ENCODE measurements at regions not wholly inside any gene's neighbourhood (a gene's known extent, or its start where the extent isn't known, plus 50 kb on each side); places are given as distances from the start of the nearest gene placed in this dataset.
A peak's percentile ranks its signal among the peaks of the same experiment; 100 is the strongest.

DNA sequence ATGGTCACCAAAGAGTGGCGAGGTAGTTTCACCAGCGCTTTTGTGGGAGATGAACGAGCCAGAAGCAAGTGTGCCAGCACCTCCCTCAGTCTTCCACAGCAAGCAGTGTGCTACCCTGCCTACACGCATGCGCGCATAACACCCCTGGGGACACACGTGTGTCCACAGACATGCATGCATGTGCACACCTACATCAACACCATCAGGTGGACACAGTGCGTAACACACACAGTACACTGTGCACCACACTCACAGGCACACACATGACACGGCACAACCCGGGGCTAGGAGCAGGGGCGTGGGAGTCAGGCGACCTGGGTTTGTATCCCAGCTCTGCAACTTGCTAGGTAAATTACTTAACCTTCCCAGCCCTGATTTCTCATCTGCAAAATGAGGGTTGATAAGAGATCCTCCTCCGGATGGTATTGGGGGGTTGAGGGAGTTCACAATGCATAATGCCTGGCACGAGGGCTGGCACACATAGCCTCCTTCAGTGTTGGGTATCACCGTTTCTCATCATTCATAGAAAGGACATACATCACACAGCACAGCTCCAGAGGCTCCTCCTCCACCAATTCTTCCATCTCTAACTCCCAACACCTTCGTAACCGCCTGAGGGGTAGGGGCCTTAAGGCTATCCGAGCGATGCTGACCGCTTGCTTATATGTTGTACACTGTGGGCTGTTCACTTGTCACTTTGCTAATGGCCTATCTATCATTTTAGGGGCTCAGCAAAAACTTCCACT, 174.9 kb downstream of the SMAD6 start:
- TF ChIP-seq, protein P1, sequence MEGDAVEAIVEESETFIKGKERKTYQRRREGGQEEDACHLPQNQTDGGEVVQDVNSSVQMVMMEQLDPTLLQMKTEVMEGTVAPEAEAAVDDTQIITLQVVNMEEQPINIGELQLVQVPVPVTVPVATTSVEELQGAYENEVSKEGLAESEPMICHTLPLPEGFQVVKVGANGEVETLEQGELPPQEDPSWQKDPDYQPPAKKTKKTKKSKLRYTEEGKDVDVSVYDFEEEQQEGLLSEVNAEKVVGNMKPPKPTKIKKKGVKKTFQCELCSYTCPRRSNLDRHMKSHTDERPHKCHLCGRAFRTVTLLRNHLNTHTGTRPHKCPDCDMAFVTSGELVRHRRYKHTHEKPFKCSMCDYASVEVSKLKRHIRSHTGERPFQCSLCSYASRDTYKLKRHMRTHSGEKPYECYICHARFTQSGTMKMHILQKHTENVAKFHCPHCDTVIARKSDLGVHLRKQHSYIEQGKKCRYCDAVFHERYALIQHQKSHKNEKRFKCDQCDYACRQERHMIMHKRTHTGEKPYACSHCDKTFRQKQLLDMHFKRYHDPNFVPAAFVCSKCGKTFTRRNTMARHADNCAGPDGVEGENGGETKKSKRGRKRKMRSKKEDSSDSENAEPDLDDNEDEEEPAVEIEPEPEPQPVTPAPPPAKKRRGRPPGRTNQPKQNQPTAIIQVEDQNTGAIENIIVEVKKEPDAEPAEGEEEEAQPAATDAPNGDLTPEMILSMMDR (IDR thresholded peaks at IDR 0.05) = no peak
- peak overlapping the region; percentile 32 for H3K27ac ChIP-seq
- H3K4me3 ChIP-seq (ENCODE audit: low read depth, low read length) = no peak overlapping the region
- no peaks in the 10 kb centered on the region for H3K27me3 ChIP-seq (ENCODE audit: control insufficient read depth, insufficient read depth, low read length)
- H3K36me3 ChIP-seq (ENCODE audit: control insufficient read depth, insufficient read depth, low read length) = no peaks in the 10 kb centered on the region
- H3K79me2 ChIP-seq = no peaks in the 10 kb centered on the region
- H3K4me1 ChIP-seq = peaks cover 12% of the 10 kb centered on the region
- no peak overlapping the region for H3K4me2 ChIP-seq (ENCODE audit: low read length)
- H2AFZ ChIP-seq = no peak overlapping the region
- no peak overlapping the region for H3K9ac ChIP-seq
- no peaks in the 10 kb centered on the region for H3K9me3 ChIP-seq (ENCODE audit: control insufficient read depth, low read length)

DNA sequence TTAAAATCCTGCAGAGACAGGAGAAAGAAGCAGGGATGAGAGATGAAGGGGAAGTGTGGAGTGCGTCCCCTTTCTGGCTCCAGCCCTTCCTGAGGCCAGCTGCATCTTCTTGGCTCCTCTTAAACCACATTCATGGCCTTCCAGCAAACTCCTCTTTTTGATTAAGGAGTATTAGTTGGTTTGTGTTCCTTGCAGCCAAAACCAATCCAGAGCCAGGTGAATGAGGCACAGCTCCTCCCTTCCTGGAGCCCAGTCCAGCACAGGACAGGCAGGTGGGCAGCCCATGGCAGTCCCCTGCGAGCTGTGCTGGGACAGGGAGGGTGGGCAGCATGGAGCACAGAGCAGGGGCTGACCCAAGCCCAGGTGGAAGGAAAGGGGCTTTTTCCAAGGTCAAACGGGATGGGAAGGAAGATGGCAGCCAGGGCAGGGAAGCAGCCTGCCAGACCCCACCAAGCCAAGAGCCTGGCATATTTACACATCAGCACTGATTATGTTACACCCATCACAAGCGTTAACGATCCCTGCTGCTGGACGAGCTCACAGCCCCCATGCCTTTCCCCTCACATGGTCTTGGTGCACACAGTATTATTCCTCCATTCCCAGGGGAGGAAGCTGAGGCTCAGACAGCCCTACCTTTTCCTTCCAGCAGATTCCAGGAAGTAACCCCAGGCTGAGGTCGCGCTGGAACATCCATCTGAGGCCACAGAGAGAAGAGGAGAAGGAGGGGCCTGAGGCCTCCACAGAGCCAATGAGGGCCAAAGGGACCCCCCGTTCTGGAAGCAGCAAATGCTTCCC, 175.6 kb downstream of the SMAD6 start:
- Histone ChIP-seq H3K4me2 (ENCODE audit: low read length) (no peak overlapping the region), H3K9ac (no peak overlapping the region), H3K9me3 (ENCODE audit: control insufficient read depth, low read length) (no peaks in the 10 kb centered on the region), H3K4me1 (peaks cover 16% of the 10 kb centered on the region), H3K79me2 (no peaks in the 10 kb centered on the region), H3K27me3 (ENCODE audit: control insufficient read depth, insufficient read depth, low read length) (no peaks in the 10 kb centered on the region), H3K4me3 (ENCODE audit: low read depth, low read length) (no peak overlapping the region), H3K36me3 (ENCODE audit: control insufficient read depth, insufficient read depth, low read length) (no peaks in the 10 kb centered on the region), H3K27ac (peak overlapping the region; percentile 32), H2AFZ (peak overlapping the region; percentile 22)
- TF ChIP-seq, protein P1 (IDR thresholded peaks at IDR 0.05) = no peak

DNA sequence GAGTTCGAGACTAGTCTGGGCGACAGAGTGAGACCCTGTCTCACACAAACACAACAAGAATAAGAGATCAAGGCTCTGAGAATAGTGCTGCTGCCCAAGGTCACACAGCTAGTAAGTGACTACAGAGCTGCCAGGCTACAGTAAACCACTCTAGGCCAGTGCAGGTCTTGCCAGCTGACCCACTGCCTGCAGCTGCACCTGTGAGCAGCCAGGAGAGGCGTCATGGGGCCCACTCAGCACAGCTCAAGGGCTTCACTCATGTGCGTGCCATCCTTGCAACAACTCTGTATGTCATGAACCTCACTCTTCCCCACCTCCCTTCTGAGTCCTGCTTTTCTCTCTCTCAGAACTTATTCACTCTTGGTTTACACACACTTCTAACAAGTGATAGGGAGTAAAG, 176.7 kb downstream of the SMAD6 start:
- Histone ChIP-seq H3K36me3 (ENCODE audit: control insufficient read depth, insufficient read depth, low read length) (no peaks in the 10 kb centered on the region), H3K4me1 (peaks cover 21% of the 10 kb centered on the region), H2AFZ (peak overlapping the region; percentile 50), H3K79me2 (no peaks in the 10 kb centered on the region), H3K27me3 (ENCODE audit: control insufficient read depth, insufficient read depth, low read length) (no peaks in the 10 kb centered on the region), H3K4me2 (ENCODE audit: low read length) (no peak overlapping the region), H3K9ac (no peak overlapping the region), H3K4me3 (ENCODE audit: low read depth, low read length) (no peak overlapping the region), H3K9me3 (ENCODE audit: control insufficient read depth, low read length) (no peaks in the 10 kb centered on the region), H3K27ac (peak overlapping the region; percentile 36)
- TF ChIP-seq, protein P1 (IDR thresholded peaks at IDR 0.05) = no peak

DNA sequence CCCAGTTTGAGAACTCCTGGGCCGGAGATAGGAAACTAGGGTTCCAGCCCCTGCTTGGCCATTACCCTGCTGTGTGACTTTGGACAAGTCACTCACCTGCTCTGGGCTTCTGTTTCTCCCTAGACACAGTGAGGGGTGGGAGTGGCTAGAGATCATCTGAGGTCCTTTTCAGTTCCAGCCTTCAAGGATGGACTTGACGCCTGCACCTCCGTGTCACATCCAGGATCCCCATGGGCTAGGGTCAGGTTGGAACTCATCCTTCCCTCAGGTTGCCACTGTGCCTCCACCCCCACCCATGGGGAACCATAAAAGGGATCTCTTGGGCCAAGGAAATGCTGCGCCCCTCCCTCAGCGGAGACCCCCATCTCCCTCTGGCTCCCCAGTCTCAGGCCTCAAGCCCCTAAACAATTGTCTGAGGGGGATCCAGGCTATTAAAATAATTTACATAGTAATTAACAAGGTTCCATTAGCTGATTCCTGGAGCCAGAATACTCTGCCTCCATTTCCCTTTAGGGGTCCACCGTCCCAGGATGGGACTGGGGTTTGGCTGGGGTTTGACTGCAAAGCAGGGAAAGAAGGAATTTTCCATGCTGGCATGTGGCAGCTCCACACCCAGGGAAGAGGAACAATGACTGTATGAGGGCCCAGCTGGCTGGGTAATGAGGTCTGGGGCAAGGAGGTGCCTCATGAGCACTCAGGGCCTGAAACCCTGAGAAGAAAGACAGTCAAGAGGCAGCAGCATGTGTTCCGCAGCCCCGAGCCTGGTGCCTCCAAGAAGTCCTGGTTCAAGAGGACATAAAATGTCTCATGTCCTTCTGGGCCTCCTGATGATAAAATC, 177.7 kb downstream of the SMAD6 start:
- Histone ChIP-seq H2AFZ (no peak overlapping the region), H3K79me2 (no peaks in the 10 kb centered on the region), H3K9me3 (ENCODE audit: control insufficient read depth, low read length) (no peaks in the 10 kb centered on the region), H3K4me1 (peaks cover 28% of the 10 kb centered on the region), H3K4me2 (ENCODE audit: low read length) (no peak overlapping the region), H3K27ac (no peak overlapping the region), H3K27me3 (ENCODE audit: control insufficient read depth, insufficient read depth, low read length) (no peaks in the 10 kb centered on the region), H3K4me3 (ENCODE audit: low read depth, low read length) (no peak overlapping the region), H3K9ac (no peak overlapping the region), H3K36me3 (ENCODE audit: control insufficient read depth, insufficient read depth, low read length) (no peaks in the 10 kb centered on the region)
- TF ChIP-seq, protein P1 (IDR thresholded peaks at IDR 0.05) = no peak
